Spinal cord (tissue), 9 donors: ENCODE measurements at regions not wholly inside any gene's neighbourhood (a gene's known extent, or its start where the extent isn't known, plus 50 kb on each side); places are given as distances from the start of the nearest gene placed in this dataset.

Source experiments
- DNase-seq, 6 donors: peaks; one replicate each; pipeline versions ENCODE4 v3.0.0 to v3.0.0-alpha.2; 2013 to 2015; ENCODE audit warnings: low spot score in 6 of 6, low read depth in 4 of 6
- H3K27ac ChIP-seq: one replicate; pipeline ENCODE4 v1.5.1; 2013; ENCODE audit warnings: low read depth, low read length, control low read depth
- H3K27me3 ChIP-seq: one replicate; pipeline ENCODE4 v1.6.1; 2013; ENCODE audit warnings: low read length; ENCODE audit not compliant: control insufficient read depth, insufficient read depth
- H3K36me3 ChIP-seq: one replicate; pipeline ENCODE4 v1.6.1; 2013; ENCODE audit warnings: low read length; ENCODE audit not compliant: control insufficient read depth, insufficient read depth
- H3K4me1 ChIP-seq: one replicate; pipeline ENCODE4 v1.6.1; 2013; ENCODE audit warnings: low read length; ENCODE audit not compliant: control insufficient read depth, insufficient read depth
- H3K4me3 ChIP-seq: one replicate; pipeline ENCODE4 v1.5.1; 2013; ENCODE audit warnings: low read depth, low read length, control low read depth
- H3K9me3 ChIP-seq: one replicate; pipeline ENCODE4 v1.6.1; 2013; ENCODE audit warnings: low read length; ENCODE audit not compliant: control insufficient read depth, insufficient read depth
- WGBS: methylation state at CpG from one replicate; pipeline ENCODE4 v1.1.5; 2013; ENCODE audit warnings: missing lambda C conversion rate; ENCODE audit not compliant: insufficient coverage; 5-methylcytosine and 5-hydroxymethylcytosine counted together
- donor health status: healthy.

- no peak for DNase-seq
- H3K4me1 ChIP-seq: no peaks in the 10 kb centered on the region
- peaks cover 6% of the 10 kb centered on the region for H3K36me3 ChIP-seq
- 76% methylated on average over 3 of the region's 4 CpGs for WGBS
- no peaks in the 10 kb centered on the region for H3K27me3 ChIP-seq
- no peak overlapping the region for H3K27ac ChIP-seq
- no peaks in the 10 kb centered on the region for H3K9me3 ChIP-seq
- H3K4me3 ChIP-seq: no peak overlapping the region
Measured at GRCh38 chr6:150799276-150799805, 66.2 kb upstream of the MTHFD1L start.

GRCh38 chr6:150800674-150801314 lies 64.7 kb upstream of the MTHFD1L start:
- 75% methylated on average over 7 of the region's 8 CpGs for WGBS
- Histone ChIP-seq H3K4me3 (no peak overlapping the region), H3K36me3 (peaks cover 18% of the 10 kb centered on the region), H3K27ac (no peak overlapping the region), H3K27me3 (no peaks in the 10 kb centered on the region), H3K4me1 (no peaks in the 10 kb centered on the region), H3K9me3 (no peaks in the 10 kb centered on the region)
- DNase-seq: peak in 2 of 6 donors; percentile 2 to 48

- Histone ChIP-seq H3K9me3 (no peaks in the 10 kb centered on the region), H3K4me1 (no peaks in the 10 kb centered on the region), H3K27me3 (no peaks in the 10 kb centered on the region), H3K27ac (no peak overlapping the region), H3K4me3 (no peak overlapping the region), H3K36me3 (peaks cover 35% of the 10 kb centered on the region)
- 100% methylated on average over 1 of the region's 2 CpGs for WGBS
- no peak for DNase-seq
Measured at GRCh38 chr6:150806790-150807189, 58.7 kb upstream of the MTHFD1L start.

DNA sequence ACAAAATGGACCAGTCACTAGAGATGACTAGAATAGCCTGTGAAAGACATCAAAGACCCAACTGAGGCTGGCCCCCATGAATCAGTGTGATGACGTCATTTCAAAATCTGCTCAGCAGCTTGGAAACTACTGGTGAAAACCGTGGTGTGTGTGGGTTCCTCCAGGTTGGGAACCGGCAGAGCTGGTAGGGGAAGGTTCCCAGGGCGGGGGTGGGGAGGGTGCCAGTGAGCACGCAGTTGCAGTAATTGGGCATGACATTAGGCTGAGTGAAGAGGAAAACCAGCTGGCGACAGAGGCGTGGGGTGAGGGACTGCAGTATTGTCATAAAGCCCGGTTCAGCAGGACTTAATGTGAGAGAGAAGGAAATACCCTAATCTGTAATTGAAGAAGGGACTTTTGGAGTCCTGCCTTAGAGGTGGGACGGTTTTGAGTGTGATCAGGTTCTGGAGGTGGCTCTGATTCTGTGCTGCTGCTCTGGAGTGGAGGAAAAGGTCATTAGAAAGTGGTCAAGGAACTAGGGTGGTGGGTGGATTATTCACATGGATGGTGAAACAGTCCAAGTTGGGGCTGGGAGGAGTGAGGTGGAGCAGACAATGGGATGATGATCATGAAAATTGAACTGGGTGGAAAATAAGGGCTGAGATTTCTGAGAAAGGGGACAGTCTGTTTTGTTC lies 52.0 kb upstream of the MTHFD1L start:
- DNase-seq: peak in 1 of 6 donors; percentile 22
- Histone ChIP-seq H3K27me3 (no peaks in the 10 kb centered on the region), H3K4me3 (no peak overlapping the region), H3K4me1 (peaks cover 3% of the 10 kb centered on the region), H3K36me3 (peaks cover 27% of the 10 kb centered on the region), H3K9me3 (no peaks in the 10 kb centered on the region), H3K27ac (peak overlapping the region; percentile 48)
- WGBS: 48% methylated on average over 9 of the region's 9 CpGs

GRCh38 chr6:150813993-150814359 lies 51.5 kb upstream of the MTHFD1L start:
- no peak for DNase-seq
- Histone ChIP-seq H3K4me1 (peaks cover 3% of the 10 kb centered on the region), H3K27me3 (no peaks in the 10 kb centered on the region), H3K4me3 (no peak overlapping the region), H3K36me3 (peaks cover 26% of the 10 kb centered on the region), H3K9me3 (no peaks in the 10 kb centered on the region), H3K27ac (peak overlapping the region; percentile 19)
- WGBS: no CpG with 5 or more reads among the region's 3 CpGs
